SU-DHL-6 (cell line): ENCODE measurements at regions not wholly inside any gene's neighbourhood (a gene's known extent, or its start where the extent isn't known, plus 50 kb on each side); places are given as distances from the start of the nearest gene placed in this dataset.

ENCODE experiments used
- H2AFZ ChIP-seq: fragments of 200-600 bp; sonication (generic); 2 replicates; pipeline ENCODE4 v1.6.1; 2014; ENCODE audit warnings: low read depth, mild to moderate bottlenecking, moderate library complexity, mixed read lengths, antibody characterized with exemption, low read length; ENCODE audit not compliant: severe bottlenecking
- H3F3A ChIP-seq: fragments of 200-600 bp; shearing (Covaris generic); 2 replicates; pipeline ENCODE4 v1.6.0; 2016; ENCODE audit warnings: antibody characterized with exemption, mild to moderate bottlenecking; ENCODE audit not compliant: insufficient read depth
- H3K27ac ChIP-seq: fragments of 200-600 bp; sonication (generic); 2 replicates; pipeline ENCODE4 v1.5.1; 2016; ENCODE audit warnings: low read depth, mild to moderate bottlenecking, low read length, moderate library complexity, mixed read lengths
- H3K27me3 ChIP-seq: fragments of 200-600 bp; sonication (generic), shearing (Covaris generic); 2 replicates; pipeline ENCODE4 v1.6.0; 2014; ENCODE audit warnings: mild to moderate bottlenecking, low read length
- H3K36me3 ChIP-seq: fragments of 200-600 bp; sonication (generic); 2 replicates; pipeline ENCODE4 v1.6.1; 2014; ENCODE audit warnings: mild to moderate bottlenecking, low read length, mixed read lengths
- H3K4me2 ChIP-seq: fragments of 300-600, 200-600 bp; shearing (Covaris generic), sonication (generic); 2 replicates; pipeline ENCODE4 v1.6.0; 2014; ENCODE audit warnings: low read length, low read depth, mild to moderate bottlenecking; ENCODE audit not compliant: poor library complexity, severe bottlenecking
- H3K4me3 ChIP-seq: fragments of 200-600 bp; sonication (generic); 2 replicates; pipeline ENCODE4 v1.5.1; 2014; ENCODE audit warnings: antibody characterized with exemption, low read length, mild to moderate bottlenecking, mixed read lengths; ENCODE audit not compliant: insufficient read depth, poor library complexity, severe bottlenecking
- H3K79me2 ChIP-seq: fragments of 200-600 bp; sonication (generic); 2 replicates; pipeline ENCODE4 v1.6.1; 2014; ENCODE audit warnings: mild to moderate bottlenecking, low read length, moderate library complexity; ENCODE audit not compliant: insufficient read depth
- H3K9ac ChIP-seq: fragments of 200-600 bp; sonication (generic); 2 replicates; pipeline ENCODE4 v1.7.0; 2014; ENCODE audit warnings: mild to moderate bottlenecking, low read length
- H3K9me2 ChIP-seq: fragments of 200-600 bp; sonication (generic); replicated peaks from 2 replicates; pipeline ENCODE4 v1.6.1; 2014; ENCODE audit warnings: low read length; ENCODE audit not compliant: insufficient read depth
- H3K9me3 ChIP-seq: fragments of 200-600 bp; sonication (generic); 2 replicates; pipeline ENCODE4 v1.6.1; 2014; ENCODE audit warnings: low read length, mixed read lengths; ENCODE audit not compliant: insufficient read depth
- H4K20me1 ChIP-seq: fragments of 200-600 bp; sonication (generic); 2 replicates; pipeline ENCODE4 v1.6.1; 2014; ENCODE audit warnings: low read depth, mild to moderate bottlenecking, antibody characterized with exemption, low read length, moderate library complexity, mixed read lengths
- CTCF ChIP-seq: fragments of 200-600 bp; sonication (generic); IDR thresholded peaks from one replicate; pipeline ENCODE4 v1.5.1; 2017; ENCODE audit warnings: antibody characterized with exemption, mild to moderate bottlenecking, low read length, moderate library complexity; ENCODE audit not compliant: insufficient read depth, poor library complexity, severe bottlenecking
- EZH2phosphoT487 ChIP-seq: fragments of 200-600 bp; sonication (generic), shearing (Covaris generic); conservative IDR thresholded peaks from 2 replicates; pipeline ENCODE4 v1.6.1; 2018; ENCODE audit warnings: mild to moderate bottlenecking, antibody characterized with exemption, low read length, moderate library complexity, mixed read lengths

DNA sequence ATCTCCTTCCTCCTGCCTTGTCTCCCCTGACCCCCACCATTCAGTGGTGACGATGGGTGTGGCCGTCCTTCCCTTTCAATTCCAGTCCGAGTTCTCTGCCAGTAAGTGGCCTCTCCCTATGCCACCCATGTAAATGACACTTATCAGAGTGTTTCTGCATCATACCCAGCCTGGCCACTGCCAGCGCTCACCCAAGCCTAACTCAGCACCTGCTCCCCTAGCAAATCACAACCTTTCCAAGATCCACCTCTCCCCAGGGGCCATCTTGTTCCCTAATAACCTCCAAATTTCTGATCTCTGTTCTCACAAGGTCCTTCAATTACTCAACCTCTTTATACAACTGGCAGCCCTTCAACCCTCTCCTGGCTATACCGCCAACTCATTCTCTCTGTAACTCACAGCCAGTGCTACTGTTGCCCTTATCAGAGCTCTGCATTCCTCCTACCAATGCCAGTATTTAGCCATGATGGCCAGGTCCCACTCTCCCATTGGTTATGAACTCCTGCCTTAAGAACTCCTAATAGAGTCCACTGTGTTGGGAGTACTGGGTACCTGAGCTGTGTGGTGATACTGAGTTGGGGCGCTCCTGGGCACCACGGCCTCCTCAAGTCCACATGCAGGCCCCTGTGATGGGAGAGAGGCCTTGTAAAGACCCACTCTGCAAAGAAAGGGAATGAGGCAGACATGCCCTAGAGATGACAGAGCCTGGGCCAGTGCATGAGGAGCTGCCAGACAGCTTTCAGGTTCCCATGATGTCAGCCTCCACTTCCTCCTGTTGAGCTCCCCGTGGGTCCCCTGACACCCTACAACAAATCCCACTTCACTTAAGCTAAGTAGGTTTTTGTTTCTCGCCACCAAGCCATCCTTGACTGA is 187.4 kb upstream of the RREB1 start:
- no peak for TF ChIP-seq EZH2phosphoT487
- Histone ChIP-seq H3K4me2 (no peak overlapping the region), H3K4me3 (no peak overlapping the region), H3K27me3 (no peaks in the 10 kb centered on the region), H3K36me3 (no peaks in the 10 kb centered on the region), H2AFZ (no peak overlapping the region), H3K9ac (no peak overlapping the region), H3K9me2 (no peaks in the 10 kb centered on the region), H4K20me1 (no peaks in the 10 kb centered on the region), H3K27ac (no peak overlapping the region), H3K9me3 (no peaks in the 10 kb centered on the region), H3K79me2 (no peaks in the 10 kb centered on the region), H3F3A (no peaks in the 10 kb centered on the region)

DNA sequence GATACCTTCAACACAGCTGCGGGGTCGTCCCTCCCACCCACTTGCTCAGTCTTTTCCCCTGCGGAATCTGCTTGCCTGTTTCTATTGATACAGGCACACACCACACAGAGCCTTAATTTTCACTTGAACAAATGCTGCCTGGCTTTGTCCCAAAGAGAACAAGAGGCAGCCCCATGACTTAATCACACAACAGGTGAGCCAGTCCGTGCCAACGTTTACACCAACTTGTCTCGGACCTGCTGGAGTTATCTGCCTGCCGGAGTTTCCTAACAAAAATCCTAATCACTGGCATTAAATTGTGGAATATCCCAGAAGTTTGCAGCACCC is 186.8 kb upstream of the RREB1 start:
- TF ChIP-seq EZH2phosphoT487 (no peak), CTCF (no peak)
- H3K4me2 ChIP-seq, result no peak overlapping the region
- H2AFZ ChIP-seq, result no peak overlapping the region

GRCh38 chr6:6922166-6922565 is 185.6 kb upstream of the RREB1 start:
- no peaks in the 10 kb centered on the region for H3K9me2 ChIP-seq
- H3K36me3 ChIP-seq, result no peaks in the 10 kb centered on the region
- H3K9me3 ChIP-seq, result no peaks in the 10 kb centered on the region
- H3K27me3 ChIP-seq, result no peaks in the 10 kb centered on the region
- no peak overlapping the region for H3K27ac ChIP-seq
- no peaks in the 10 kb centered on the region for H3K79me2 ChIP-seq
- H3K4me2 ChIP-seq, result no peak overlapping the region
- no peak overlapping the region for H3K9ac ChIP-seq
- no peak for TF ChIP-seq EZH2phosphoT487
- TF ChIP-seq CTCF, result no peak
- H4K20me1 ChIP-seq, result no peaks in the 10 kb centered on the region
- no peak overlapping the region for H2AFZ ChIP-seq
- no peaks in the 10 kb centered on the region for H3F3A ChIP-seq
- no peak overlapping the region for H3K4me3 ChIP-seq

More for the DNA sequence above, 186.8 kb upstream of the RREB1 start:
- no peaks in the 10 kb centered on the region for H3K79me2 ChIP-seq
- H3F3A ChIP-seq, result no peaks in the 10 kb centered on the region
- H3K4me3 ChIP-seq, result no peak overlapping the region
- no peak overlapping the region for H3K9ac ChIP-seq
- H4K20me1 ChIP-seq, result no peaks in the 10 kb centered on the region
- H3K36me3 ChIP-seq, result no peaks in the 10 kb centered on the region
- H3K27me3 ChIP-seq, result no peaks in the 10 kb centered on the region
- H3K9me3 ChIP-seq, result no peaks in the 10 kb centered on the region
- H3K27ac ChIP-seq, result no peak overlapping the region
- H3K9me2 ChIP-seq, result no peaks in the 10 kb centered on the region

DNA sequence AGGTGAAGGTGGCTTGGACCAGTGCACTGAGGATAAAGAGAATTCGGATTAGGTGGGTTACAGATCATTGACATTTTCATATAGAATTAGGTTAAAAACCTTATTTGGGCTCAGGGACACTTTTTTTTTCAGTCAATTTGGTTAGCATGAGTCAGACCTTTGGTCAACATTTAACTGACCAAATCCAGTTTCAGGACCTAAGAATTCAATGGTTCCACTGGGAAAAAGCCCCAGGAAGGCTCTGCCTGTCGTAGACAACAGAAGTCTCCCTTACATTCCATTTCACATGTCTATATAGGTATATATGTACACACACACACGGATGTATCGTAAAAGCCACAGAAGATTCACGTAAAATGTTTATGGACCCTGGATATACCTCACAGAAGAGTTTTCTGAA is 184.2 kb upstream of the RREB1 start:
- Histone ChIP-seq H2AFZ (no peak overlapping the region), H4K20me1 (no peaks in the 10 kb centered on the region), H3K27me3 (no peaks in the 10 kb centered on the region), H3K4me3 (no peak overlapping the region), H3K9me2 (no peaks in the 10 kb centered on the region), H3K36me3 (no peaks in the 10 kb centered on the region), H3K79me2 (no peaks in the 10 kb centered on the region), H3K27ac (no peak overlapping the region), H3K9me3 (no peaks in the 10 kb centered on the region), H3F3A (no peaks in the 10 kb centered on the region), H3K9ac (no peak overlapping the region), H3K4me2 (no peak overlapping the region)
- TF ChIP-seq EZH2phosphoT487, result no peak
- TF ChIP-seq CTCF, result no peak
